Limb (tissue), 2 donors: ENCODE measurements at regions not wholly inside any gene's neighbourhood (a gene's known extent, or its start where the extent isn't known, plus 50 kb on each side); places are given as distances from the start of the nearest gene placed in this dataset.
"Not testable (repeated sequence)": the region's sequence is repeated elsewhere in the genome, so short reads cannot be mapped to it uniquely, and the experiment has no call there.

Source experiments
- DNase-seq, 2 donors: peaks; one replicate each; pipeline ENCODE4 v3.0.0-alpha.2; 2016; ENCODE audit errors: extremely low spot score in 2 of 2

DNA sequence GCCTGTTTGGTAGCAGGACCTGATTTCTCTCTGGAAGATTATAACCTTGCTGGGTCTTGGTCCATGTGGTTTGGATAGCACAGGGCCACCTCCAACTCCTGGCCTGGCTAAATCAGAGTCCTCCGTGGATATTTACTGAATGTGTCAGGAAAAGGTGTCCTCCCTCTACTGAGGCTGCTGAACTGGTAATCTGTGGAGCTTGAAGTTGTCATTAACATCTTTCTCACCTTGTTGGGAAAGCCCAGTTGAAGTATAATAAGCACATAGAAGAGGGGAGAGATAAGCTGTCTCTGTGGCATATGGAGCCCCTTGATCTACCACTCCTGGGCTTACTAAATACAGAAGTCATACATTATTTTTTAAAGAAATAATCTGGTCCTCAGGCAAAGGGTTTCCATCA is 294.3 kb upstream of the B3GALT2 start:
- DNase-seq: no peak

DNA sequence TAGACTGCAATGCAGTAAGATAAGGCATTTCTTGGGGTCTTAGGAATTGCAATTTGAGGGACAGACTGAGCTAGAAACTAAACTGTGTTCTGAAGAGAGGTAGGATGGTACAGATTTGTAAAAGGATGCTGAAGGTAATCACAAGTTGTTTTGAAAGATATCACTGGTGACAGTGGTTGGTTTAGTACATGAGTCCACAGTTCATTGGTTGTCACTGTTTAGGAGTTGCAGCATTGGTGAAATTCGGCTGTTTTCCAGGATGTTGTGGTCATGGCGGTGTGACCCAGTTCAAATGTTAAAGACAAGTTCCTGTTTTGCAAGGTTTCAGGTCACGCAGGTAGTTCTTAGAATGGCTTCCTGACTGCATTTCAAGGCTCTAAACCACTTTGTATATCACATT is 292.8 kb upstream of the B3GALT2 start:
- DNase-seq: no peak

DNA sequence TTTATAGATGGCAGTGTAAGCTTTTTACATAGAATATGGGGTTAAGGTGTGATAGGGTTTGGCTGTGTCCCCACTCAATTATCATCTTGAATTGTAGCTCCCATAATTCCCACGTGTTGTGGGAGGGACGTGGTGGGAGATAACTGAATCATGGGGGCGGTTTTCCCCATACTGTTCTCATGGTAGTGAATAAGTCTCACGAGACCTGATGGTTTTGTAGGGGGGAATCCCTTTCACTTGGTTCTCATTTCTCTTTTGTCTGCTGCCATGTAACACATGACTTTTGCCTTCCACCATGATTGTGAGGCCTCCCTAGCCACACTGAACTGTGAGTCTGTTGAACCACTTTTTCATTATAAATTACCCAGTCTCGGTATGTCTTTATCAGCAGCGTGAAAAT is 290.3 kb upstream of the B3GALT2 start:
- no peak for DNase-seq

DNA sequence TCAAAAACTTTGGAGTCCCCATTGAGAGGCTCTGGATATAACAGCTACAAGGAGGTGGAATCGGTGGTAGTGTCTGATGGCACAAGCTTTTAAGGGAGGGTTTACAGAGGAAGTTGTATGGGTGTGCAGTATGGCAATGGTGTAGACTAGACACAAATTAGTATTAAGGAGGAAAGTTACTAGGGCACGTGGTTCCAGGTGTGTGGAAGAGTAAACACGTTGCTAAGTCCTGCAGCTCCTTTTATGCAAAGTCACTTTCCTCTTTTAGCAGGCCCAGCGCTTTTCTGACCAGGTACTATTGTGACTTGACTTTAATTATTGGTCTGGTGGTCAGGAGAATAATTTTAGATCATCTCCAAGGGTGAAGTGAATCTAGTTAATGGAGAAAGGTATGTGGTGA is 287.5 kb upstream of the B3GALT2 start:
- no peak for DNase-seq

DNA sequence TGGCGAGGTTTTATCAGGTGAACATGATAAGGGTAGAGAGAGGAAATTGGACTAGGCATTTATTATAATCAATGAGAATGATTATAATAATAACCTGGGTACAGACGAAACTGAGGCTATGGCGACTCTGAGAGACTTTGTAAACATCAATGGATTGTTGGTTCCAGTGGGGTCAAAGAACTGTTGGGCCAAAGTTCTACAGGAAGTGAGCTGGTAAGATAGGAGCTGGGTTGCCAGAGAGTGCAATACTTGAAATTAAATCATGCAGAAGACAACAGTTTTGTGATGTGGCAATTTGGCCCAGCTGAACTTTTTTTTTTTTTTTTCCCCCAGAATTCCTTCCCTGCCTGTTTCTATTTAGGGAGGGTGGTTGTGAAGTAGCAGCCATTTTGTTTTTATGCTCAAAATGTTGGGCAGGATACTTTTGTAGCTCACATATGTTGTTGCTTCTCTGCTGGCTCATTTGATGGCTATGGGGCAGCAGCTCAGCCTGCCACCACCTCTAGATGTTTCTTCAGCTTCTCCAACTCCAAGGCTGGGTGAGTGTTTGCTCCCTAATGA is 286.5 kb upstream of the B3GALT2 start:
- no peak for DNase-seq

DNA sequence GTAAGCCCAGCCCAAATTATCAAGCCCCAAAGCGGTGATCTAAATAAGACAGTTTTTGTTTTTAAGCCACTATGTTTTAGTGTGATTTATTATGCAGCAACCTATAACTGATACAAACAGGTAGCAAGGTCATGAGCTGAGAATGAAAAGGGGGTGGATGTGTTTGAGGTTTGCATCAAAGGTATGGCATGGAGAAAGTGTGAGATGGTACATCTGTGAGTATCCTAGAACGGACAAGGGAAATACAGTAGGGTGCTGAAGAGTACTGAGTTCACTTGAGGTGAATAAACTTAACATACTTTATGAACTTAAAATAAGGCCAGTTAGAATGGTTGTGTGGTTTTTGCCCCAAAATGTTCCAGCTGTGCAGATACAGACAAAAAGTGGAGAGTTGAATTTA is 286.0 kb upstream of the B3GALT2 start:
- no peak for DNase-seq

DNA sequence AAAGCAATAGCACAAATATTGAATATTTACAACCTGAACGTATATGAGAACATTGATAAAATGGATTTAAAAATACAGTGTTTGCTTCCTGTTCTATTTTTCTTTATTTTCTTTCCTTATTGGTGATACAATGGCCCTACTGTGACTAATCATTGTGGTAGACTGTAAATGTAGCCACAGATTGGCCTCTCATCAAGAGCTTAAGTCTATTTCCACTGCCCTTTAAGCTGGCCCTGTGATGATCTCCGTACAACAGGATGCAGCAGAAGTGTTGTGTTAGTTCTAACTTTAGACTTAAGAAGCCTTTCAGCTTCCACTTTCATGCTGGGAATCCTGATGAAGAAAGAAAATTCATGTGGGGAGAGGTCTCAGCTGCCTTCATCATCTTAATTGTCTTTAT is 285.6 kb upstream of the B3GALT2 start:
- no peak for DNase-seq

DNA sequence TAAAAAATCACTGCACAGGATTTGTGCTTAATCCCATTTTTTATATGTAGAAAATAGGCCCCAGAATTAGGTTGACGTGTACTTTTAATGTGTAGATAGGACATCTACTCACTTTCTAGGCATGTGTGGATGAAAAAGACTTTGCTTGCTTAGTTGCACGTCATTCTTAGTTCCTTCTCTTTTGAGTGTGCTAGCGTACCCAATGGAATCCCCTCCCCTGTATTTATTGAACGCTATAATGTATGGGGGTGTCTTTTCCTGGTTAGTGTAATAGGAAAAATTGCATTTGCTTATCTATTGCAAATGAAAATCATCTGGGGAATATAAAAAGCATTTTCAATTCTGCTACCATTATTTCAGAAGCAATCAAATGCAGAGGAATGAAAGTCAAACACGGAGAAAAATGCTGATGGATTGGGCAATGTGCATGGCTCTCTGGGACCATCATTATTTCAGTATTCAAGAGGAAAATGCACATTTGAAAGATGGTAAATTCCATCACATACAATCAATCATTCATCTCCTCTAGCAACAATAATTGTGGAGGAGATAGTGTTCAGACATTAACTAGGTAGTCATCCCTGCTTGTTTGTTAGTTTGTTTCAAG is 277.0 kb upstream of the B3GALT2 start:
- DNase-seq: no peak

DNA sequence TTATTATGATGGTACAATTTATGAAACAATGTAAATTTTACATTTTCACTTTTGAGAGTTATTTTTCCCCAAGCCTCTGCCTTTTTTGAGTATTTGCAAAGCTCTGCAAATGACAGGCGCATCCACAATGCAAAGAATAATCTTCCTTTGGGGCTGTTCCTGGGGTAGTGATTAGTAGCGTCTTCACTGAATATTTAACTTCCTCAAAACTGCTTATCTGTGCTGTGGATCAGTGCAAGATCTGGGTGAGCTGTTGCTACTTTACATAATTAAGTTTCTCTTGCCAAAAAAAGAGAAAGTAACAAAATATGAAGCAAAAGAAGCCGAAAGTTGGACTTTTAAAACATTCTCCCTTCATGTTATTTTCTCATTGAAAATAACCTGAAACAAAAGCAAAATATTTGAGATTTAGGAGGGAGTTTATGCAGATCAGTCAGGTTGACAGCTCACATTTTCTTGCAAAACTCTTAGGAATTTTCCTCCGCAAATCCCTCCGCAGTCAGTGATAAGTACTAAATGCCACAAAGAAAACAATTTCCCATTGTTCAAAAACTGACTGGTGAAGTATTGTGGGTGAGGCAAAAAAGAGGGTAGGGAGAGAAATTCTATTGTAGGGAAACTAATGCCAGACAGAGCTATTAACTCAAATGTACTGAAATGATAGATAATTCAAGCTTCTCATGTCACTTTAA is 276.4 kb upstream of the B3GALT2 start:
- no peak for DNase-seq

DNA sequence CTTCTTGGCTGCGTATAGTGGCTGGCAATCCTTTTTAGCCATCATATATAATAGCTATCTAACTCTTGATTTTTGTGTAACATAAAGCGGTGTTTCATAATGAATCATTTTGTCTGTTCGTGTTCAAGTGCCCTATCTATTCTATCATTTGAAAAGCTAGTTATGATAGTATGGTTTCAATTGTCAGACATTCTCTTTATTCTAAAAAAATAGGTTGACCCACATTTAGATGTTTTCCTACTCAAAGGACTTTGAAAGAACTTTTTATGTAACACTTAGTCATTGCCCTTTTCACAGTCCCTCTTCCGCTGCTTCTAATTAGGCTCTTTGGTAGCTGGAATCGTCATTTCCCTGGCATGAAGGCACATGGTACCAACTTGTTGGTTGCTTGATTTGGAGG is 272.2 kb upstream of the B3GALT2 start:
- no peak for DNase-seq

DNA sequence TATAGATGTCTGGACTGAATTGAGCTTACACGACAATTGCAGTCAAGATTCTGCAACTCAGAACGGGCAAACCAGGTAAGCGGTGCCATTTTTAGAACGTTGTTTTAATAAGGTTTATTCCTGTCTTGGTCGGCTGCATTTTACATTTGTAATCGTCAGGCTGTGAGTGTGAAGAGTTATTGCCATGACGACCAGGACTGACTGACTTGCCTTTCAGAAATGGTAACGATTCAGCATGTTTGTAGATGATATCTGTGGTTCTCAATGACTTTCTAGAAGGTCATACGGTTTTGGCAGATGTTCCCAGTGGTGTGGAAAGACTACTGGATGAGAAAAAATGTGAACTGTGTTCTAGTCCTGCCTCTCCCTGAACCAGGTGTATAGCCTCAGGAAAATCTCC is 271.3 kb upstream of the B3GALT2 start:
- DNase-seq: no peak

DNA sequence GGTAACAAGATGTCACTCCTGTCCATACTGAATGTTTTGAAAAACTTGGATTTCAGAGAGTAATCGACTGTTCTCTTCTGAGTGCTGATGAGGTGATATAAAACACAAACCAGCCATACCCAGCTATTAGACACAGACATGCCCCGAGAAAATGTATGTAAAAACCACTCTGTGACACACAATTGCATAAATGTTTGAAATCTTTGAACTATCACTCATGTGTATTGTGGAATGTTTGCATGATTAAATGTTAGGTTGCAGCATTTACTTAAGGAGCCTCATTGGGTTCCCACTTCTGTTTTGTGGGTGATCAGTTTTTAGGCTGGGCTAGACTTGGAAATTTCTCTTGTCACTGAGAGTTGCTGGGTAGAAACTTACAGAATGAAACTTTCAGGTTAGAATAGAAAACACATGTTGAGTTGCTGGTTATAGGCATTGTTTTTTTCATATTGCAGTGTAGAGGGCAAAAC is 270.4 kb upstream of the B3GALT2 start:
- DNase-seq: no peak

DNA sequence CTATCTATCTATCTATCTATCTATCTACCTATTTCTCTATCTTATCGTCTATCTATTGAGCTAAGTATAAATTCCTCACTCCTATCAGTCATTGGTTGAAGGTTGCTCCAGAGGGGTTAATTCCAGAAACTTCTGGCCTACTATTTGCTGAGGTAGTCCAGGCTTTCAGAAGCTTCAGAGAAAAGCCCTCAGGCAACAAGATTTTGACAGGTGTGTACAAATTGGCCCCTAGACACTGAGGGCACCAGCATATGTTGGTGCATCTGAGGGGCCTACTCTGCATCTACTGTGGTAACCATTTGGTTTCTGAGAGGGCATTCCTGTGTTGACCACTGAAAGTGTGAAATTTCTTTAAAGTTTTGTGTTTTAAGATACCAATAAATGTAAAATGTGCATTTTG is 265.2 kb upstream of the B3GALT2 start:
- DNase-seq: no peak

DNA sequence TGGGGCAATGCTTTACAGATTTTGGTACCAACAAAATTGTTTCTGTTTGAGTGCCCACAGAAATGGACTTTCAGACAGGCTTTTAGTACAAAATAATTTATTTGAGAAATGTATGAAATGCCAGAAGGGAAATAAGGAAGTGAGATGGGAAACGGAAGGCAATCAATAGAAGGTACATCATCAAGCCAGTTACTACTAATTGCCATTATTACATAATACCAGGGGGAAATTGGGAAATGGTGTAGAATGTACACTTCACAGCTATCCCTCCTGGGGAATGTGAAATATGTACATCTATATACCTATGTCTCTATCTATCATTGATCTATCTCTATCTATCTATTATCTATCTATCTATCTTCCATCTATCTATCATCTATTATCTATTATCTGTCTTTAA is 264.6 kb upstream of the B3GALT2 start:
- DNase-seq: no peak

DNA sequence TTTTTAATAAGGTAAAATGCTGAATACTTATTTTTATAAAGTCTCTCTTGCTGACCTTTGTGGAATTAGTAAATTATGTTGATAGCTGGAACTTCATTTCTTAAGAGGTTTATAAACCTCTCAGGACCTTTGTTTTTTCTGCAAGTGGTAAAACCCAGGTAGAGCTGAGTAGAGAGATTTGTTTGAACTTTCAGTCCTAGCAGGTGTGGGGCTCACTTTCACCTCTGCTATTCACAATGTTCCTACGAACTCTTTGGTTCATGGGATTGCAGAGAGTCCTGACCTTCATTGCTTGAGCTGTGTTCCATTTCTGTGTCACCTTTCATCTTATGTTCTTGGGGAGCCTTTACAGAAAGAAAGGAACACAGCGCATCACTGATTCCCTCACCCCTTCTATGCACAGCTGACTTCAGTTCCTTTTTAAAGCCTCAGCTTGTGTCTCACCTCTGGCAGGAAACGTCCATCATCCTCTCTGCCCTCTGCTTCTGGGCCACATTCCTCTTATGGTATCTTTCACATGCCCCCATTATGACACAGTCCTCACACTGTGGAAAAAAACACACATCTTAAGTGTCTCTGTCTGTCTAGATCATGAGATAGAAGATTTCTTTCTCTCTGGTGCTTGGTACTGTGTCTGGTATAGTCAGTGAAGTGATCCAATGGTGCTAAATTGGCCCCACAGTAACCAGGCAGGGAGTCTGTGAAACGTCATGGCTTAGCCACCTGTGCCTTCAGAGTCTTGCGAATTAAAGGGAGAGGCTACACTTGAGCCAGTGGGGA is 262.5 kb upstream of the B3GALT2 start:
- no peak for DNase-seq

DNA sequence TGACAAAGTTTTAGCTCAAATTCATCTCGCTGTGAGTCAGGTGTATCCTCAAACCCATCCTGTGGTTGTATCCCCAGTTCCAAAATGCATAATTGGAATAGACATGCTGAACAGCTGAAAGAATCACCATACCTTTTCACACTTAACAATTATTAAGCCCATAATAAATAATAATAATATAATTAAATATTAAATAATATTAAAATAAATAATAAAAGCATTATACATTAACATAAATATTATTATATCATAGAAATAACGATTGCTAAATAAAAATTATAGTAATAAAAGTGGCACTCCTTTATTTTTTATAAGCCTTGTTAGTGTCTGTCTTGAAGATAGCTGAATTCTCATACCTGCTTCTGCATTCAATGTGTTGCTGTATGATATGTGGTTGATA is 257.5 kb upstream of the B3GALT2 start:
- DNase-seq: no peak

DNA sequence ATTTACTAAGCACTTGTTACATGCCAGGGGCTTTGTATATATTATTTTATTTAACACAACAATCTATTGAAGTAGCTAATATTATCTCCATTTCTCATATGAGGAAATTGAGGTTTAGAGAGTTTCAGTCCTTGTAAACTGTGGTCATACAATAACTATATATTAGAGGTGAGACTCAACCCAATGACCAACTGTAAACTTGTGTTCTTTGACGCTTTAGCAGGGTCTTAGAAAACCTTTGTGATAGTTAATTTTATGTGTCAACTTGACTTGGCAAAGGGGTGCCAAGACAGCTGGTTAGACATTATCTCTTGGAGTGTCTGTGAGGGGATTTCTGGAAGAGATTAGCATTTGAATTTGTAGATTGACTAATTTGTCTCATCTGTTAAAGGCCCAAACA is 252.4 kb upstream of the B3GALT2 start:
- DNase-seq: no peak

DNA sequence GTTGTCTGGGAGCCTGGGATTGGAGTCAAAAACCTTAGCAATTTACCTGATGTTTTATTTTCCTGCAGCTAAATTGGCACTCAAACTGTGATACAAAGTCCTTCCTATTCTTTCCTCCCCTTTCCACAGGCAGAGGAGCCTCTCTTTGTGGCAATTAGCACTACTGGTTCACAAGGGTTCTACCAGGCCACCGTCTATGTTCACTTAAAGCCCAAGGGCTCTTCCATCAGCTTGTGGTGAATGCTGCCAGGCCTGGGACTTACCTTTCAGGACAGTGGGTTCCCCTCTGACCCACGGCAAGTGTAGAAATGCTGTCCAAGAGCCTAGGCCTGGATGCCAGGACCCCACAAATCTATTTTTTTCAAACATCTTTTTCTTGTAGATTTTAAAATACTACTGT is 251.9 kb upstream of the B3GALT2 start:
- DNase-seq: no peak

DNA sequence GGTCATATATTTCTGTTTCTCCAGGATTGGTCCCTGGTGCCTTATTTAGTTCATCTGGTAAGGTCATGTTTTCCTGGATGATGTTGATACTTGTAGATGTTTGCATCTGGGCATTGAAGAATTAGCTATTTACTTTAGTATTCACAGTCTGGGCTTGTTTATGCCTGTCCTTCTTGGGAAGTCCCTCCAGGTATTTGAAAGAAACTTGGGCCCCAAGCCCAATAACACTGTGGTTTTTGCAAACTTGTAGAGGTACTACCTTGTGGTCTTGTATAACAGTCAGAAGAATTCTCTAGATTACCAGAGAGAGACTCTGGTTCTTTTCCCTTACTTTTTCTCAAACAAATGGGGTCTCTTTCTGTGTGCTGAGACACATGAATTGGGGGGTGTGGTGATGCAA is 251.4 kb upstream of the B3GALT2 start:
- DNase-seq: no peak

DNA sequence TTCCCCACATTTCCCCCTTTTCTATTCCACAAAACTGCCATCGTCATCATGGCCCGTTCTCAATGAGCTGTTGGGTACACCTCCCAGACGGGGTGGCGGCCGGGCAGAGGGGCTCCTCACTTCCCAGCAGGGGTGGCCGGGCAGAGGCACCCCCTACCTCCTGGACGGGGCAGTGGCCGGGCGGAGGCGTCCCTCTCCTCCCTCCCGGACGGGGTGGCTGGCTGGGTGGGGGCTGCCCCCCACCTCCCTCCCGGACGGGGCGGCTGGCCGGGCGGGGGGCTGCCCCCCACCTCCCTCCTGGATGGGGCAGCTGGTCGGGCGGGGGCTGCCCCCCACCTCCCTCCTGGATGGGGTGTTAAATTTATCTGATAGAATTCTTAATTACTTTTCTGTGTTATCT is 250.9 kb upstream of the B3GALT2 start:
- DNase-seq: not testable (repeated sequence)

DNA sequence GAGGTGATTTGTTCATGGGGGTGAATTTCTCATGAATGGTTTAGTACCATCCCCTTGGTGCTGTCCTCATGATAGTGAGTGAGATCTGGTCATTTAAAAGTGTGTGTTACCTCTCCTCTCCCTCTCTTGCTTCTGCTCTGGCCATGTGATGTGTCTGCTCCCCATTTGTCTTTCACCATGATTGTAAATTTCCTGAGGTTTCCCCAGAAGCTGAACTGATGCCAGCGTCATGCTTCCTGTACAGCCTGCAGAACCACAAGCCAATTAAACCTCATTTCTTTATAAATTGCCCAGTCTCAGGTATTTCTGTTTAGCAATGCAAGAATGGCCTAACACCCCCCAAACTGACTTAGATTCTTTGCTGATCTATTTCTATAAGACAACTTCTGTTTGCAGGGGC is 249.4 kb upstream of the B3GALT2 start:
- DNase-seq: no peak

DNA sequence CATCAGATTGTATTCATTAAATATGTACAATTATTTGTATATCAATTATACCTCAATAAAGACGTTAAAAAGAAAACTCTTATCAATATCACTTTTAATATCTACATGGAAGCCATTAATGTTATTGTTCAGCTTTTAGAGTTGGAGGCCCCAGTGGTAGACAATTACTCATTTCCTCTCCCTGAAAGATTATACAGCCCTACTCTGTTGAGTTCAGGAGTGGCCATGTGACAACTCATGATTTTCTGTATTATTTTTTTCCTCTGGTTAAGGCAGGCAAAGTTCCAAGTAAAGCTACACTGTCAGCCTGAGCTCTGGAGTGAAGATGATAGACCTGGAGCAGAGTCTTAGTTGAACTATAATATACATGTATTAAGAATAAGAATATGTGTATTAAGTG is 247.9 kb upstream of the B3GALT2 start:
- no peak for DNase-seq

DNA sequence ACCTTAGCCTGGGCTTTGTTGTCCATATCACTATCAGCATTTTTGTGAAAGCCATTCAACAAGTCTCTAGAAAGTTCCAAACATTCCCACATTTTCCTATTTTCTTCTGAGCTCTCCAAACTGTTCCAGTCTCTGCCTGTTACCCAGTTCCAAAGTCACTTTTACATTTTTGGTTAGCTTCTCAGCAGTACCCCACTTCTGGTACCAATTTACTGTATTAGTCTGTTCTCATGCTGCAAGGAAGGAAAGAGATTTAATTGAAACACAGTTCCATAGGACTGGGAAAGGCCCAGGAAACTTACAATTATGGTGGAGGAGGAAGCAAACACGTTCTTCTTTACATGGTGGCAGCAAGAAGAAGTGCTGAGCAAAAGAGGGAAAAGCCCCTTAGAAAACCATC is 247.2 kb upstream of the B3GALT2 start:
- no peak for DNase-seq
